GM18519 (cell line): ENCODE measurements at regions not wholly inside any gene's neighbourhood (a gene's known extent, or its start where the extent isn't known, plus 50 kb on each side); places are given as distances from the start of the nearest gene placed in this dataset.

Experiments used
- ATAC-seq: cut with Tn5 transposase; IDR thresholded peaks from one replicate; pipeline ENCODE4 v1.9.1; 2021; ENCODE audit warnings: mild to moderate bottlenecking, moderate library complexity; ENCODE audit not compliant: unreplicated experiment, low FRiP score

GRCh38 chr4:28654618-28655017 is 1794.0 kb downstream of the STIM2 start:
- ATAC-seq: no peak

GRCh38 chr4:28665306-28665705 is 1804.7 kb downstream of the STIM2 start:
- ATAC-seq: no peak

- no peak for ATAC-seq
These were observed 1814.9 kb downstream of the STIM2 start for GRCh38 chr4:28675582-28675981.

GRCh38 chr4:28677808-28678207 is 1817.2 kb downstream of the STIM2 start:
- no peak for ATAC-seq

GRCh38 chr4:28682847-28683246 is 1822.2 kb downstream of the STIM2 start:
- no peak for ATAC-seq

- no peak for ATAC-seq
These were observed 1826.0 kb downstream of the STIM2 start for GRCh38 chr4:28686618-28687017.

GRCh38 chr4:28690890-28691289 is 1830.2 kb downstream of the STIM2 start:
- no peak for ATAC-seq

GRCh38 chr4:28702571-28702970 is 1841.9 kb downstream of the STIM2 start:
- no peak for ATAC-seq

- ATAC-seq: no peak
These were observed 1849.2 kb downstream of the STIM2 start for GRCh38 chr4:28709891-28710290.

- ATAC-seq: no peak
These were observed 1862.7 kb downstream of the STIM2 start for GRCh38 chr4:28723371-28723770.

GRCh38 chr4:28724239-28724638 is 1863.6 kb downstream of the STIM2 start:
- no peak for ATAC-seq

GRCh38 chr4:28730304-28730703 is 1869.7 kb downstream of the STIM2 start:
- ATAC-seq: no peak

GRCh38 chr4:28744066-28744465 is 1883.4 kb downstream of the STIM2 start:
- ATAC-seq: no peak

- ATAC-seq: no peak
These were observed 1893.7 kb downstream of the STIM2 start for GRCh38 chr4:28754376-28754775.

- ATAC-seq: no peak
These were observed 1894.4 kb downstream of the STIM2 start for GRCh38 chr4:28755081-28755480.

GRCh38 chr4:28759064-28759463 is 1898.4 kb downstream of the STIM2 start:
- no peak for ATAC-seq

GRCh38 chr4:28760003-28760402 is 1899.4 kb downstream of the STIM2 start:
- ATAC-seq: no peak

GRCh38 chr4:28772066-28772465 is 1911.4 kb downstream of the STIM2 start:
- no peak for ATAC-seq

GRCh38 chr4:28772788-28773187 is 1912.1 kb downstream of the STIM2 start:
- no peak for ATAC-seq

GRCh38 chr4:28774344-28774743 is 1913.7 kb downstream of the STIM2 start:
- ATAC-seq: no peak

- ATAC-seq: no peak
These were observed 1915.4 kb downstream of the STIM2 start for GRCh38 chr4:28776004-28776403.

GRCh38 chr4:28784188-28784587 is 1923.5 kb downstream of the STIM2 start:
- ATAC-seq: no peak

GRCh38 chr4:28787947-28788346 is 1927.3 kb downstream of the STIM2 start:
- ATAC-seq: no peak
